Neural cell (in vitro differentiated cells): ENCODE measurements at regions not wholly inside any gene's neighbourhood (a gene's known extent, or its start where the extent isn't known, plus 50 kb on each side); places are given as distances from the start of the nearest gene placed in this dataset.

Source experiments
- H2AFZ ChIP-seq: fragments of 200-600, 300-800 bp; sonication (generic), shearing (Covaris generic); 2 replicates; pipeline ENCODE4 v1.6.0; 2014; ENCODE audit warnings: low read depth, mild to moderate bottlenecking, antibody characterized with exemption, low read length, moderate library complexity
- H3F3A ChIP-seq: fragments of 200-600 bp; shearing (Covaris generic); 2 replicates; pipeline ENCODE4 v1.6.1; 2016; ENCODE audit warnings: mild to moderate bottlenecking, moderate library complexity, mixed read lengths, antibody characterized with exemption, low read length; ENCODE audit not compliant: insufficient read depth, poor library complexity, severe bottlenecking
- H3K27ac ChIP-seq: fragments of 200-600, 300-800 bp; sonication (generic), shearing (Covaris generic); 2 replicates; pipeline ENCODE4 v1.5.1; 2014; ENCODE audit warnings: mild to moderate bottlenecking, low read length, moderate library complexity
- H3K27me3 ChIP-seq: fragments of 300-800, 200-600 bp; sonication (generic), shearing (Covaris generic); 2 replicates; pipeline ENCODE4 v1.6.0; 2014; ENCODE audit warnings: mild to moderate bottlenecking, low read depth, low read length, moderate library complexity; ENCODE audit not compliant: insufficient read depth
- H3K36me3 ChIP-seq: fragments of 300-800, 200-600 bp; sonication (generic), shearing (Covaris generic); 2 replicates; pipeline ENCODE4 v1.5.1; 2014; ENCODE audit warnings: mild to moderate bottlenecking, antibody characterized with exemption, low read length, moderate library complexity; ENCODE audit not compliant: insufficient read depth
- H3K4me2 ChIP-seq: fragments of 300-800, 200-600 bp; sonication (generic), shearing (Covaris generic); 2 replicates; pipeline ENCODE4 v1.6.0; 2014; ENCODE audit warnings: mild to moderate bottlenecking, low read length
- H3K4me3 ChIP-seq: fragments of 300-800, 200-600 bp; sonication (generic), shearing (Covaris generic); 2 replicates; pipeline ENCODE4 v1.5.1; 2014; ENCODE audit warnings: mild to moderate bottlenecking, low read length, moderate library complexity
- H3K79me2 ChIP-seq: fragments of 200-600 bp; shearing (Covaris generic); replicated peaks from 2 replicates; pipeline ENCODE4 v1.6.0; 2014; ENCODE audit warnings: mild to moderate bottlenecking, low read length, moderate library complexity; ENCODE audit not compliant: insufficient read depth
- H3K9ac ChIP-seq: fragments of 300-800, 200-600 bp; sonication (generic), shearing (Covaris generic); 2 replicates; pipeline ENCODE4 v1.6.1; 2016; ENCODE audit warnings: mild to moderate bottlenecking, low read length, mixed read lengths
- H3K9me2 ChIP-seq: fragments of 200-600 bp; shearing (Covaris generic); 2 replicates; pipeline ENCODE4 v1.6.1; 2016; ENCODE audit warnings: mild to moderate bottlenecking, low read length, mixed read lengths; ENCODE audit not compliant: insufficient read depth
- H3K9me3 ChIP-seq: fragments of 200-600, 300-800 bp; sonication (generic), shearing (Covaris generic); 2 replicates; pipeline ENCODE4 v1.6.1; 2016; ENCODE audit warnings: mild to moderate bottlenecking, mixed run types, low read length, moderate library complexity, mixed read lengths
- H4K20me1 ChIP-seq: fragments of 200-600 bp; shearing (Covaris generic); 2 replicates; pipeline ENCODE4 v1.6.1; 2016; ENCODE audit warnings: mild to moderate bottlenecking, mixed run types; ENCODE audit not compliant: insufficient read depth
- EP300 ChIP-seq: fragments of 450-650 bp; conservative IDR thresholded peaks from 2 replicates; pipeline ENCODE4 v1.6.1; 2014; ENCODE audit warnings: antibody characterized with exemption, mild to moderate bottlenecking, moderate library complexity; ENCODE audit not compliant: poor library complexity, severe bottlenecking
- EZH2 ChIP-seq: fragments of 200-600, 300-800 bp; shearing (Covaris generic), sonication (generic); IDR thresholded peaks from 2 replicates; pipeline ENCODE4 v1.6.1; 2014; ENCODE audit warnings: antibody characterized with exemption, low read length, borderline replicate concordance, mild to moderate bottlenecking; ENCODE audit not compliant: insufficient read depth, poor library complexity, severe bottlenecking
- MXI1 ChIP-seq: fragments of 450-650 bp; conservative IDR thresholded peaks from 2 replicates; pipeline ENCODE4 v1.6.1; 2014; ENCODE audit warnings: antibody characterized with exemption, mild to moderate bottlenecking; ENCODE audit not compliant: poor library complexity, severe bottlenecking
- POLR2AphosphoS5 ChIP-seq: IDR thresholded peaks from 2 replicates; pipeline ENCODE4 v1.6.1; 2012
- RAD21 ChIP-seq: fragments of 450-650 bp; conservative IDR thresholded peaks from 2 replicates; pipeline ENCODE4 v1.6.1; 2014; ENCODE audit warnings: antibody characterized with exemption, mild to moderate bottlenecking, moderate library complexity
- REST ChIP-seq: IDR thresholded peaks from 2 replicates; pipeline ENCODE4 v1.6.1; 2012; ENCODE audit warnings: borderline replicate concordance
- SMC3 ChIP-seq: fragments of 450-650 bp; conservative IDR thresholded peaks from 2 replicates; pipeline ENCODE4 v1.6.1; 2014; ENCODE audit warnings: antibody characterized with exemption, mild to moderate bottlenecking, moderate library complexity; ENCODE audit not compliant: poor library complexity
- TAF1 ChIP-seq: IDR thresholded peaks from 2 replicates; pipeline ENCODE4 v1.6.1; 2012; ENCODE audit warnings: low read depth
- TF ChIP-seq, protein P1 (sequence below): fragments of 450-650 bp; IDR thresholded peaks from 2 replicates; pipeline ENCODE4 v1.5.1; 2014; ENCODE audit warnings: antibody characterized with exemption, mild to moderate bottlenecking, moderate library complexity; ENCODE audit not compliant: poor library complexity, severe bottlenecking

- Histone ChIP-seq H3K9me3 (no peaks in the 10 kb centered on the region), H3K9me2 (no peaks in the 10 kb centered on the region), H3F3A (no peaks in the 10 kb centered on the region), H3K27me3 (no peaks in the 10 kb centered on the region), H3K79me2 (no peaks in the 10 kb centered on the region), H3K4me2 (no peak overlapping the region), H3K4me3 (no peak overlapping the region), H3K9ac (no peak overlapping the region), H3K36me3 (no peaks in the 10 kb centered on the region), H4K20me1 (no peaks in the 10 kb centered on the region), H3K27ac (no peak overlapping the region), H2AFZ (no peak overlapping the region)
- no peak for TF ChIP-seq REST
- no peak for TF ChIP-seq EP300
- TF ChIP-seq, protein P1, sequence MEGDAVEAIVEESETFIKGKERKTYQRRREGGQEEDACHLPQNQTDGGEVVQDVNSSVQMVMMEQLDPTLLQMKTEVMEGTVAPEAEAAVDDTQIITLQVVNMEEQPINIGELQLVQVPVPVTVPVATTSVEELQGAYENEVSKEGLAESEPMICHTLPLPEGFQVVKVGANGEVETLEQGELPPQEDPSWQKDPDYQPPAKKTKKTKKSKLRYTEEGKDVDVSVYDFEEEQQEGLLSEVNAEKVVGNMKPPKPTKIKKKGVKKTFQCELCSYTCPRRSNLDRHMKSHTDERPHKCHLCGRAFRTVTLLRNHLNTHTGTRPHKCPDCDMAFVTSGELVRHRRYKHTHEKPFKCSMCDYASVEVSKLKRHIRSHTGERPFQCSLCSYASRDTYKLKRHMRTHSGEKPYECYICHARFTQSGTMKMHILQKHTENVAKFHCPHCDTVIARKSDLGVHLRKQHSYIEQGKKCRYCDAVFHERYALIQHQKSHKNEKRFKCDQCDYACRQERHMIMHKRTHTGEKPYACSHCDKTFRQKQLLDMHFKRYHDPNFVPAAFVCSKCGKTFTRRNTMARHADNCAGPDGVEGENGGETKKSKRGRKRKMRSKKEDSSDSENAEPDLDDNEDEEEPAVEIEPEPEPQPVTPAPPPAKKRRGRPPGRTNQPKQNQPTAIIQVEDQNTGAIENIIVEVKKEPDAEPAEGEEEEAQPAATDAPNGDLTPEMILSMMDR = no peak
- TF ChIP-seq EZH2 = no peak
- TF ChIP-seq POLR2AphosphoS5 = no peak
- no peak for TF ChIP-seq SMC3
- no peak for TF ChIP-seq RAD21
- TF ChIP-seq TAF1 = no peak
- TF ChIP-seq MXI1 = no peak
Observed at GRCh38 chr11:134604886-134605285, 192.8 kb upstream of the B3GAT1 start.

DNA sequence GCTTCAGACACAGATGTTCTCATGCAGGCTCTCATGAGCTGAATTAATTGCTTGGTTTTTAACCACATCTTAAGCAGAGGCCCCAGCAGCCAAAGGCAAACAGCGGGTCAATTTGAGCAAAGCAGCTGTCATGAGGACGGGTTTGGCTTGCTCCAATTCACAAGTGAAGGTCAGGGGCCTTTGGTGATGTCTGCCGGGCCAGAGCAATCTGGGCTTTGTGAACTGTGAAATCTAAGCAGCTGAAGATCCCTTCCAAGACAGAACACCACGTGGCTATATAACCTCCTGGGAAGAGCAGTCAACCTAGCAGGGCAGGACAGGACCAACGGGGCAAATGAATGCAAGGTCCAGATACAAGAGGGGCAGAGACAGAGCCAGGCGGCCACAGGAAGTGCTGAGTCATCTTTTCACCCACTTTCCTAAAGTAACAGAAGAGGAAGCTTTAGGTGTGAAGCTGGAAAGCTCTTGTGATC, 187.3 kb upstream of the B3GAT1 start:
- Histone ChIP-seq H3K9me2 (no peaks in the 10 kb centered on the region), H3F3A (no peaks in the 10 kb centered on the region), H3K9ac (no peak overlapping the region), H3K36me3 (no peaks in the 10 kb centered on the region), H3K4me2 (no peak overlapping the region), H3K27ac (no peak overlapping the region), H3K4me3 (no peak overlapping the region), H3K79me2 (no peaks in the 10 kb centered on the region), H2AFZ (no peak overlapping the region), H3K9me3 (no peaks in the 10 kb centered on the region), H4K20me1 (no peaks in the 10 kb centered on the region), H3K27me3 (no peaks in the 10 kb centered on the region)
- TF ChIP-seq MXI1 (no peak), REST (no peak), RAD21 (no peak), TAF1 (no peak)
- TF ChIP-seq, protein P1 = no peak
